Panc1 (cell line): ENCODE measurements at regions not wholly inside any gene's neighbourhood (a gene's known extent, or its start where the extent isn't known, plus 50 kb on each side); places are given as distances from the start of the nearest gene placed in this dataset.

ENCODE experiments used
- ATAC-seq: fragments of 200-7000 bp; cut with Tn5 transposase; 2 replicates; pipeline ENCODE4 v1.9.1; 2020; ENCODE audit warnings: mild to moderate bottlenecking, moderate library complexity
- BruUV-seq: library from RNA; stranded (reverse); fragments of 400-500 nt; replicated peaks from 2 replicates; lab custom pipeline; 2021; lab: Mats Ljungman, UMichigan
- CTCF ChIA-PET: fragments of 300-600 bp; sonication (Branson Sonifier 250); formaldehyde crosslinking; loops from one replicate; lab custom pipeline; 2022; ENCODE audit warnings: antibody characterized with exemption; lab: Charles Lee
- POLR2A ChIA-PET: fragments of 300-600 bp; sonication (Branson Sonifier 250); formaldehyde crosslinking; loops from one replicate; lab custom pipeline; 2022; ENCODE audit warnings: antibody characterized with exemption; lab: Charles Lee
- DNase-seq: peaks from one replicate; pipeline ENCODE4 v3.0.0-alpha.2; 2010; ENCODE audit warnings: low read depth, low spot score
- H3K27ac ChIP-seq: 2 replicates; pipeline ENCODE4 v1.5.1; 2011; ENCODE audit warnings: mild to moderate bottlenecking, low read length, inconsistent platforms
- H3K27me3 ChIP-seq: fragments of 200-500 bp; sonication (Bioruptor generic); 2 replicates; pipeline ENCODE4 v1.6.0; 2014; ENCODE audit warnings: low read length, inconsistent platforms; ENCODE audit not compliant: control insufficient read depth, insufficient read depth
- H3K36me3 ChIP-seq: fragments of 200-500 bp; sonication (Bioruptor generic); 2 replicates; pipeline ENCODE4 v1.5.1; 2014; ENCODE audit warnings: inconsistent platforms, mild to moderate bottlenecking, low read length, moderate library complexity; ENCODE audit not compliant: control insufficient read depth, insufficient read depth
- H3K4me1 ChIP-seq: 2 replicates; pipeline ENCODE4 v1.5.1; 2011; ENCODE audit warnings: inconsistent platforms, mild to moderate bottlenecking, low read length, moderate library complexity; ENCODE audit not compliant: control insufficient read depth, insufficient read depth
- H3K4me3 ChIP-seq, 2 experiments: 2 replicates each; pipeline ENCODE4 v1.5.1; 2011 to 2012; ENCODE audit warnings: low read depth in 2 of 2, low read length in 2 of 2, mild to moderate bottlenecking in 2 of 2, inconsistent platforms in 1 of 2, moderate library complexity in 1 of 2
- H3K9me3 ChIP-seq: fragments of 200-500 bp; sonication (Bioruptor generic); 2 replicates; pipeline ENCODE4 v1.5.1; 2014; ENCODE audit warnings: low read depth, mild to moderate bottlenecking, inconsistent platforms, low read length, moderate library complexity; ENCODE audit not compliant: control insufficient read depth, insufficient read depth
- POLR2AphosphoS5 ChIP-seq: IDR thresholded peaks from 2 replicates; pipeline ENCODE4 v1.6.1; 2012; ENCODE audit warnings: mild to moderate bottlenecking, low read depth, low read length, moderate library complexity
- SIN3A ChIP-seq: IDR thresholded peaks from 2 replicates; pipeline ENCODE4 v1.6.1; 2012; ENCODE audit warnings: low read depth, mild to moderate bottlenecking, low read length, moderate library complexity, borderline replicate concordance; ENCODE audit not compliant: insufficient read depth
- TCF7L2 ChIP-seq: IDR thresholded peaks from 2 replicates; pipeline ENCODE4 v1.6.1; 2011; ENCODE audit warnings: mild to moderate bottlenecking, low read depth, low read length, inconsistent platforms
- in situ Hi-C: cut with HindIII; loops from 2 replicates; pipeline ENCODE4 v1.10.0; 2016; ENCODE audit warnings: low sequenced_read_pairs, low pct_unique_long_range_greater_than_20kb
- intact Hi-C: fragments of 100-400 bp; cut with micrococcal nuclease; formaldehyde crosslinking; loops from one replicate; pipeline ENCODE4 v1.10.0; 2022; ENCODE audit not compliant: unreplicated experiment
- TF ChIP-seq, protein P1 (sequence below), 2 experiments: IDR thresholded peaks; 2 replicates each; pipeline ENCODE4 v1.6.1; 2011 to 2012; ENCODE audit warnings: low read depth in 2 of 2, control low read depth in 1 of 2, low read length in 1 of 2, mild to moderate bottlenecking in 1 of 2, moderate library complexity in 1 of 2; ENCODE audit not compliant: insufficient read depth in 1 of 2
- TF ChIP-seq, protein P2 (sequence below): fragments of 450-650 bp; IDR thresholded peaks from 2 replicates; pipeline ENCODE4 v1.5.1; 2017; ENCODE audit warnings: mild to moderate bottlenecking

DNA sequence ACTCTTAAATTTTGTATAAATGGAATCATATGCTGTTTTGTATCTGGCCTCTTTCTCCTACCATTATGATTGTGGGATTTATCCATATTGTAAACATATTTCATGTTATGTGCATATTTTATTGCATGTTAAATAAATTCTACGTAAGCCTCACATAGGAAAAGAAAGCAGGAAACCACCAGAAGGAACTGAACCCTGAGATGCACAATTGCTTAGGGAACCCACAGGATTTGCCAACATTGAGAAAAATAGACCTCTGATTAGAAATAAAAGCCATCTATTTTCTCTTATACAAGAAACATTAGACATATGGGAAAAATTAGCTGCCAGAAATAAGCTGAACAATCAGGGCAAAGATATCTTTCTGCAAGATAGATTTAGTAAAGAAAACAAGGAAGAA lies 111.2 kb upstream of the CARMIL1 start:
- no peak overlapping the region for H3K27ac ChIP-seq
- ChIA-PET CTCF (no interaction called here), POLR2A (interaction anchor here (0.6 kb wide), 1 partner anchor 178 kb away, joined by 3 read pairs; no protein-coding TSS in a partner anchor)
- intact Hi-C loops (no loop called here), in situ Hi-C loops (no loop called here)
- H3K27me3 ChIP-seq: no peaks in the 10 kb centered on the region
- no peaks in the 10 kb centered on the region for H3K36me3 ChIP-seq
- no TSS peak for BruUV-seq
- no peak for TF ChIP-seq POLR2AphosphoS5
- TF ChIP-seq, protein P1, sequence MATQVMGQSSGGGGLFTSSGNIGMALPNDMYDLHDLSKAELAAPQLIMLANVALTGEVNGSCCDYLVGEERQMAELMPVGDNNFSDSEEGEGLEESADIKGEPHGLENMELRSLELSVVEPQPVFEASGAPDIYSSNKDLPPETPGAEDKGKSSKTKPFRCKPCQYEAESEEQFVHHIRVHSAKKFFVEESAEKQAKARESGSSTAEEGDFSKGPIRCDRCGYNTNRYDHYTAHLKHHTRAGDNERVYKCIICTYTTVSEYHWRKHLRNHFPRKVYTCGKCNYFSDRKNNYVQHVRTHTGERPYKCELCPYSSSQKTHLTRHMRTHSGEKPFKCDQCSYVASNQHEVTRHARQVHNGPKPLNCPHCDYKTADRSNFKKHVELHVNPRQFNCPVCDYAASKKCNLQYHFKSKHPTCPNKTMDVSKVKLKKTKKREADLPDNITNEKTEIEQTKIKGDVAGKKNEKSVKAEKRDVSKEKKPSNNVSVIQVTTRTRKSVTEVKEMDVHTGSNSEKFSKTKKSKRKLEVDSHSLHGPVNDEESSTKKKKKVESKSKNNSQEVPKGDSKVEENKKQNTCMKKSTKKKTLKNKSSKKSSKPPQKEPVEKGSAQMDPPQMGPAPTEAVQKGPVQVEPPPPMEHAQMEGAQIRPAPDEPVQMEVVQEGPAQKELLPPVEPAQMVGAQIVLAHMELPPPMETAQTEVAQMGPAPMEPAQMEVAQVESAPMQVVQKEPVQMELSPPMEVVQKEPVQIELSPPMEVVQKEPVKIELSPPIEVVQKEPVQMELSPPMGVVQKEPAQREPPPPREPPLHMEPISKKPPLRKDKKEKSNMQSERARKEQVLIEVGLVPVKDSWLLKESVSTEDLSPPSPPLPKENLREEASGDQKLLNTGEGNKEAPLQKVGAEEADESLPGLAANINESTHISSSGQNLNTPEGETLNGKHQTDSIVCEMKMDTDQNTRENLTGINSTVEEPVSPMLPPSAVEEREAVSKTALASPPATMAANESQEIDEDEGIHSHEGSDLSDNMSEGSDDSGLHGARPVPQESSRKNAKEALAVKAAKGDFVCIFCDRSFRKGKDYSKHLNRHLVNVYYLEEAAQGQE (IDR thresholded peaks at IDR 0.05; ENCODE audit: insufficient read depth in 1 of 2, low read depth in 2 of 2, low read length in 1 of 2): no peak
- no peak for TF ChIP-seq TCF7L2
- TF ChIP-seq, protein P2, sequence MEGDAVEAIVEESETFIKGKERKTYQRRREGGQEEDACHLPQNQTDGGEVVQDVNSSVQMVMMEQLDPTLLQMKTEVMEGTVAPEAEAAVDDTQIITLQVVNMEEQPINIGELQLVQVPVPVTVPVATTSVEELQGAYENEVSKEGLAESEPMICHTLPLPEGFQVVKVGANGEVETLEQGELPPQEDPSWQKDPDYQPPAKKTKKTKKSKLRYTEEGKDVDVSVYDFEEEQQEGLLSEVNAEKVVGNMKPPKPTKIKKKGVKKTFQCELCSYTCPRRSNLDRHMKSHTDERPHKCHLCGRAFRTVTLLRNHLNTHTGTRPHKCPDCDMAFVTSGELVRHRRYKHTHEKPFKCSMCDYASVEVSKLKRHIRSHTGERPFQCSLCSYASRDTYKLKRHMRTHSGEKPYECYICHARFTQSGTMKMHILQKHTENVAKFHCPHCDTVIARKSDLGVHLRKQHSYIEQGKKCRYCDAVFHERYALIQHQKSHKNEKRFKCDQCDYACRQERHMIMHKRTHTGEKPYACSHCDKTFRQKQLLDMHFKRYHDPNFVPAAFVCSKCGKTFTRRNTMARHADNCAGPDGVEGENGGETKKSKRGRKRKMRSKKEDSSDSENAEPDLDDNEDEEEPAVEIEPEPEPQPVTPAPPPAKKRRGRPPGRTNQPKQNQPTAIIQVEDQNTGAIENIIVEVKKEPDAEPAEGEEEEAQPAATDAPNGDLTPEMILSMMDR: no peak
- TF ChIP-seq SIN3A: no peak
- H3K4me3 ChIP-seq: no peak overlapping the region
- ATAC-seq: no peak
- DNase-seq: no peak
- no peaks in the 10 kb centered on the region for H3K4me1 ChIP-seq
- H3K9me3 ChIP-seq: no peaks in the 10 kb centered on the region

DNA sequence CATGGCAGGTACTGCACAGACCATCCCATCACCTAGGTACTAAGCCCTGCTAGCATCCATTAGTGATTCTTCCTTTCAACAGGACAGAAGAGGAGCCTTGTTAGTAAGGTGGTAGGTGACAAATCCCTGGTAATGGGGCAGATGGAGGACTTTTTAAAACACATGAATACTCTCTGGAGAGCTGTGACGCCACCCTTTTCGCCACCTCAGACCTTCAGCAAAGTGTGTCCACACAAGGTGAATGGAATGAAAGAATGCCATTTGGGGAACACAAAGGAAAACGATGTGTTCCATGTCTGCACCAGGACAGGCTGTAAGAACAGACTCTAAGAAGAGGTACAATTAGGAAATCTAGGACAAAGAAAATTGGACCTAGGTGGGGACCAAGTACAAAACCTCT lies 110.5 kb upstream of the CARMIL1 start:
- Histone ChIP-seq H3K36me3 (no peaks in the 10 kb centered on the region), H3K4me1 (no peaks in the 10 kb centered on the region), H3K27me3 (no peaks in the 10 kb centered on the region), H3K4me3 (no peak overlapping the region), H3K27ac (no peak overlapping the region), H3K9me3 (no peaks in the 10 kb centered on the region)
- no TSS peak for BruUV-seq
- DNase-seq (no peak), ATAC-seq (no peak)
- intact Hi-C loops (no loop called here), in situ Hi-C loops (no loop called here)
- POLR2A ChIA-PET: no interaction called here
- CTCF ChIA-PET: no interaction called here
- TF ChIP-seq SIN3A: no peak
- TF ChIP-seq TCF7L2: no peak
- TF ChIP-seq, protein P1 (IDR thresholded peaks at IDR 0.05; ENCODE audit: insufficient read depth in 1 of 2, low read depth in 2 of 2, low read length in 1 of 2): no peak
